Caco-2 (cell line): ENCODE measurements at regions not wholly inside any gene's neighbourhood (a gene's known extent, or its start where the extent isn't known, plus 50 kb on each side); places are given as distances from the start of the nearest gene placed in this dataset.

Experiments
- BruUV-seq: library from RNA; stranded (reverse); fragments of 400-500 nt; replicated peaks from 2 replicates; lab custom pipeline; 2021; lab: Mats Ljungman, UMichigan
- CTCF ChIA-PET: fragments of 300-600 bp; sonication (Branson Sonifier 250); formaldehyde crosslinking; loops from one replicate; lab custom pipeline; 2022; ENCODE audit warnings: antibody characterized with exemption; lab: Charles Lee
- POLR2A ChIA-PET: fragments of 300-600 bp; sonication (Branson Sonifier 250); formaldehyde crosslinking; loops from one replicate; lab custom pipeline; 2022; ENCODE audit warnings: antibody characterized with exemption; lab: Charles Lee
- DNase-seq, 2 experiments: peaks; one replicate each; pipeline versions ENCODE4 v3.0.0 to v3.0.0-alpha.2; 2020 to 2022
- H3K27me3 ChIP-seq: replicated peaks from 2 replicates; pipeline ENCODE4 v1.6.0; 2011; ENCODE audit warnings: low read length; ENCODE audit not compliant: control insufficient read depth, insufficient read depth
- H3K36me3 ChIP-seq: 2 replicates; pipeline ENCODE4 v1.5.1; 2011; ENCODE audit warnings: low read length; ENCODE audit not compliant: control insufficient read depth, insufficient read depth
- H3K4me1 ChIP-seq: fragments of 250-450 bp; sonication (Bioruptor Pico); 2 replicates; pipeline ENCODE4 v1.5.1; 2020; ENCODE audit warnings: mild to moderate bottlenecking
- H3K4me3 ChIP-seq: 2 replicates; pipeline ENCODE4 v1.5.1; 2011; ENCODE audit warnings: low read depth, mild to moderate bottlenecking, control low read depth, low read length
- H3K9me3 ChIP-seq: fragments of 250-450 bp; sonication (Bioruptor Pico); 2 replicates; pipeline ENCODE4 v1.5.1; 2020; ENCODE audit warnings: mild to moderate bottlenecking, moderate library complexity
- H3K27ac Mint-ChIP-seq: one replicate; pipeline ENCODE4 v1.8.0; 2022; ENCODE audit warnings: mixed read lengths; ENCODE audit not compliant: unreplicated experiment
- H3K27me3 Mint-ChIP-seq: one replicate; pipeline ENCODE4 v1.8.0; 2022; ENCODE audit warnings: mixed read lengths; ENCODE audit not compliant: insufficient read depth, unreplicated experiment
- H3K36me3 Mint-ChIP-seq: one replicate; pipeline ENCODE4 v1.8.0; 2022; ENCODE audit warnings: mild to moderate bottlenecking, mixed read lengths; ENCODE audit not compliant: insufficient read depth, unreplicated experiment
- H3K4me1 Mint-ChIP-seq: one replicate; pipeline ENCODE4 v1.8.0; 2022; ENCODE audit warnings: low read depth, mixed read lengths; ENCODE audit not compliant: unreplicated experiment
- H3K4me3 Mint-ChIP-seq: one replicate; pipeline ENCODE4 v1.8.0; 2022; ENCODE audit warnings: mild to moderate bottlenecking, moderate library complexity, mixed read lengths; ENCODE audit not compliant: unreplicated experiment
- H3K9me3 Mint-ChIP-seq: one replicate; pipeline ENCODE4 v1.8.0; 2022; ENCODE audit warnings: mixed read lengths; ENCODE audit not compliant: unreplicated experiment
- CTCF ChIP-seq, 2 experiments: fragments of 200-600 bp in 1 of 2; IDR thresholded peaks; 1 replicate in 1 of 2; 2 replicates in 1 of 2; pipeline versions ENCODE4 v1.5.1 to v1.8.0; 2011 to 2022; ENCODE audit warnings: antibody characterized with exemption in 1 of 2, control low read depth in 1 of 2, inconsistent platforms in 1 of 2, low read depth in 1 of 2, low read length in 1 of 2, mild to moderate bottlenecking in 1 of 2, moderate library complexity in 1 of 2; ENCODE audit not compliant: insufficient read depth in 1 of 2, severe bottlenecking in 1 of 2, unreplicated experiment in 1 of 2
- intact Hi-C: fragments of 100-400 bp; cut with micrococcal nuclease; formaldehyde crosslinking; loops from one replicate; pipeline ENCODE4 v1.10.0; 2022; ENCODE audit not compliant: unreplicated experiment

DNA sequence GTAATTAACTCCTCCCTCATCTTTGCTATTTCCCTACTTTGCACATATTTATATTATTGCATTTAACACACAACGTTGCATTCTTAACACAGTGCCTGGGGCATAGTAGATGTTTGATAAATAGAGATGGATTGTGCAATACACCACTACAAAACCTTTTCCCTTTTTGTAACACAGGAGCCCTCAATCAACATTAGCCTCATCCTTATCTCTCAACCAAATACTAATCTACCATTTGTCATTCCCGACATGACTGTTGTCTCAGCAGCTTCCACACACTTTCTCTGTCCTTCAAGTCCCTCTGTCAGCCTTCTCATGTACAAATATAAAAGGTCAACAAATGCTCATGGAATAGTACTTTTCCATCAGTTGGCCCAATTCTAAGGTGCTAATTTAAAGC lies 78.9 kb upstream of the KCNK2 start:
- Mint-ChIP-seq H3K9me3 (no peaks in the 10 kb centered on the region), H3K27me3 (no peaks in the 10 kb centered on the region), H3K27ac (peak overlapping the region; percentile 50), H3K36me3 (peaks cover 6% of the 10 kb centered on the region), H3K4me1 (peaks cover 21% of the 10 kb centered on the region), H3K4me3 (no peak overlapping the region)
- TF ChIP-seq CTCF (IDR thresholded peaks at IDR 0.05; ENCODE audit: insufficient read depth in 1 of 2, low read depth in 1 of 2, low read length in 1 of 2, severe bottlenecking in 1 of 2, unreplicated experiment in 1 of 2): no peak
- ChIA-PET POLR2A (no interaction called here), CTCF (no interaction called here)
- no TSS peak for BruUV-seq
- Histone ChIP-seq H3K9me3 (no peaks in the 10 kb centered on the region), H3K27me3 (no peaks in the 10 kb centered on the region), H3K36me3 (no peaks in the 10 kb centered on the region), H3K4me3 (no peak overlapping the region), H3K4me1 (peaks cover 31% of the 10 kb centered on the region)
- intact Hi-C loops: loop anchor here (2.0 kb wide), 1 partner anchor 21 kb away; no protein-coding TSS in a partner anchor
- DNase-seq: peak; percentile 36 to 50

GRCh38 chr1:215004121-215004827 lies 78.3 kb upstream of the KCNK2 start:
- Mint-ChIP-seq H3K9me3 (no peaks in the 10 kb centered on the region), H3K4me3 (no peak overlapping the region), H3K27me3 (no peaks in the 10 kb centered on the region), H3K27ac (no peak overlapping the region), H3K36me3 (peaks cover 6% of the 10 kb centered on the region), H3K4me1 (peaks cover 21% of the 10 kb centered on the region)
- intact Hi-C loops: no loop called here
- Histone ChIP-seq H3K27me3 (no peaks in the 10 kb centered on the region), H3K4me3 (no peak overlapping the region), H3K36me3 (no peaks in the 10 kb centered on the region), H3K4me1 (peaks cover 31% of the 10 kb centered on the region), H3K9me3 (no peaks in the 10 kb centered on the region)
- CTCF ChIA-PET: no interaction called here
- BruUV-seq: no TSS peak
- no peak for TF ChIP-seq CTCF (IDR thresholded peaks at IDR 0.05; ENCODE audit: insufficient read depth in 1 of 2, low read depth in 1 of 2, low read length in 1 of 2, severe bottlenecking in 1 of 2, unreplicated experiment in 1 of 2)
- POLR2A ChIA-PET: no interaction called here
- no peak for DNase-seq

- intact Hi-C loops: no loop called here
- H3K4me1 ChIP-seq: peaks cover 31% of the 10 kb centered on the region
- BruUV-seq: no TSS peak
- no peaks in the 10 kb centered on the region for H3K36me3 ChIP-seq
- H3K27me3 ChIP-seq: no peaks in the 10 kb centered on the region
- POLR2A ChIA-PET: no interaction called here
- no peaks in the 10 kb centered on the region for H3K9me3 ChIP-seq
- H3K4me3 Mint-ChIP-seq: no peak overlapping the region
- no peak overlapping the region for H3K27ac Mint-ChIP-seq
- no peaks in the 10 kb centered on the region for H3K9me3 Mint-ChIP-seq
- no peaks in the 10 kb centered on the region for H3K27me3 Mint-ChIP-seq
- CTCF ChIA-PET: no interaction called here
- H3K4me3 ChIP-seq: no peak overlapping the region
- DNase-seq: no peak
- peaks cover 6% of the 10 kb centered on the region for H3K36me3 Mint-ChIP-seq
- TF ChIP-seq CTCF (IDR thresholded peaks at IDR 0.05; ENCODE audit: insufficient read depth in 1 of 2, low read depth in 1 of 2, low read length in 1 of 2, severe bottlenecking in 1 of 2, unreplicated experiment in 1 of 2): no peak
- H3K4me1 Mint-ChIP-seq: peaks cover 21% of the 10 kb centered on the region
Observed at GRCh38 chr1:215005078-215005477, 77.5 kb upstream of the KCNK2 start.
